Thyroid gland (tissue), 4 donors: ENCODE measurements at regions not wholly inside any gene's neighbourhood (a gene's known extent, or its start where the extent isn't known, plus 50 kb on each side); places are given as distances from the start of the nearest gene placed in this dataset.

Source experiments
- DNase-seq, 2 donors: peaks; one replicate each; pipeline ENCODE4 v3.0.0-alpha.2; 2019
- H3K27ac ChIP-seq, 3 donors: fragments of 200-600 bp; sonication (generic); 1 replicate in 2 of 3; 2 replicates in 1 of 3; pipeline ENCODE4 v1.5.1; 2016 to 2019; ENCODE audit warnings: mild to moderate bottlenecking in 1 of 3, moderate library complexity in 1 of 3
- H3K27me3 ChIP-seq: fragments of 200-600 bp; sonication (generic); one replicate; pipeline ENCODE4 v1.5.1; 2019
- H3K36me3 ChIP-seq, 2 donors: fragments of 200-600 bp; sonication (generic); one replicate each; pipeline ENCODE4 v1.5.1; 2016 to 2019
- H3K4me1 ChIP-seq, 2 donors: fragments of 200-600 bp; sonication (generic); one replicate each; pipeline ENCODE4 v1.5.1; 2017 to 2019
- H3K4me3 ChIP-seq, 3 donors: fragments of 200-600 bp; sonication (generic); replicated peaks in 1 of 3; 1 replicate in 2 of 3; 2 replicates in 1 of 3; pipeline ENCODE4 v1.5.1; 2016; ENCODE audit warnings: mild to moderate bottlenecking in 1 of 3
- H3K9me3 ChIP-seq: fragments of 200-600 bp; sonication (generic); one replicate; pipeline ENCODE4 v1.5.1; 2017
- POLR2A ChIP-seq, 2 donors: fragments of 450-650 bp; IDR thresholded peaks; one replicate each; pipeline ENCODE4 v1.6.1; 2017; ENCODE audit warnings: antibody characterized with exemption in 2 of 2, mild to moderate bottlenecking in 2 of 2, moderate library complexity in 1 of 2
- WGBS, 2 donors: methylation state at CpG; one replicate each; pipeline ENCODE4 v1.1.5; 2017; 5-methylcytosine and 5-hydroxymethylcytosine counted together
- intact Hi-C: fragments of 100-400 bp; cut with DNase I; formaldehyde crosslinking; loops from one replicate; pipeline ENCODE4 v1.15.1; 2023
- TF ChIP-seq, protein P1 (sequence below), 6 experiments: fragments of 200-600 bp in 3 of 6; fragments of 450-650 bp in 3 of 6; sonication (generic) in 3 of 6; IDR thresholded peaks; one replicate each; pipeline ENCODE4 v1.5.1; 2016 to 2019; ENCODE audit warnings: antibody characterized with exemption in 6 of 6, mild to moderate bottlenecking in 2 of 6, inconsistent platforms in 1 of 6, moderate library complexity in 1 of 6

- Histone ChIP-seq H3K27ac (no peak overlapping the region), H3K4me1 (no peaks in the 10 kb centered on the region), H3K4me3 (no peak overlapping the region), H3K27me3 (no peaks in the 10 kb centered on the region), H3K36me3 (no peaks in the 10 kb centered on the region), H3K9me3 (no peaks in the 10 kb centered on the region)
- no peak for DNase-seq
- 64 to 80% methylated on average over 4 of the region's 4 CpGs for WGBS, 2 donors
- TF ChIP-seq, protein P1, sequence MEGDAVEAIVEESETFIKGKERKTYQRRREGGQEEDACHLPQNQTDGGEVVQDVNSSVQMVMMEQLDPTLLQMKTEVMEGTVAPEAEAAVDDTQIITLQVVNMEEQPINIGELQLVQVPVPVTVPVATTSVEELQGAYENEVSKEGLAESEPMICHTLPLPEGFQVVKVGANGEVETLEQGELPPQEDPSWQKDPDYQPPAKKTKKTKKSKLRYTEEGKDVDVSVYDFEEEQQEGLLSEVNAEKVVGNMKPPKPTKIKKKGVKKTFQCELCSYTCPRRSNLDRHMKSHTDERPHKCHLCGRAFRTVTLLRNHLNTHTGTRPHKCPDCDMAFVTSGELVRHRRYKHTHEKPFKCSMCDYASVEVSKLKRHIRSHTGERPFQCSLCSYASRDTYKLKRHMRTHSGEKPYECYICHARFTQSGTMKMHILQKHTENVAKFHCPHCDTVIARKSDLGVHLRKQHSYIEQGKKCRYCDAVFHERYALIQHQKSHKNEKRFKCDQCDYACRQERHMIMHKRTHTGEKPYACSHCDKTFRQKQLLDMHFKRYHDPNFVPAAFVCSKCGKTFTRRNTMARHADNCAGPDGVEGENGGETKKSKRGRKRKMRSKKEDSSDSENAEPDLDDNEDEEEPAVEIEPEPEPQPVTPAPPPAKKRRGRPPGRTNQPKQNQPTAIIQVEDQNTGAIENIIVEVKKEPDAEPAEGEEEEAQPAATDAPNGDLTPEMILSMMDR (IDR thresholded peaks at IDR 0.05), result no peak
- TF ChIP-seq POLR2A (IDR thresholded peaks at IDR 0.05), result no peak
- intact Hi-C loops, result no loop called here
These were observed 542.2 kb upstream of the USP15 start for GRCh38 chr12:61717986-61718385.

GRCh38 chr12:61739925-61740324 lies 520.3 kb upstream of the USP15 start:
- WGBS, 2 donors, result 84 to 92% methylated on average over 1 of the region's 1 CpG
- Histone ChIP-seq H3K4me3 (no peak overlapping the region), H3K36me3 (no peaks in the 10 kb centered on the region), H3K27ac (no peak overlapping the region), H3K27me3 (no peaks in the 10 kb centered on the region), H3K9me3 (no peaks in the 10 kb centered on the region), H3K4me1 (no peaks in the 10 kb centered on the region)
- intact Hi-C loops, result no loop called here
- DNase-seq, result no peak
- no peak for TF ChIP-seq POLR2A (IDR thresholded peaks at IDR 0.05)
- TF ChIP-seq, protein P1 (IDR thresholded peaks at IDR 0.05), result no peak

DNA sequence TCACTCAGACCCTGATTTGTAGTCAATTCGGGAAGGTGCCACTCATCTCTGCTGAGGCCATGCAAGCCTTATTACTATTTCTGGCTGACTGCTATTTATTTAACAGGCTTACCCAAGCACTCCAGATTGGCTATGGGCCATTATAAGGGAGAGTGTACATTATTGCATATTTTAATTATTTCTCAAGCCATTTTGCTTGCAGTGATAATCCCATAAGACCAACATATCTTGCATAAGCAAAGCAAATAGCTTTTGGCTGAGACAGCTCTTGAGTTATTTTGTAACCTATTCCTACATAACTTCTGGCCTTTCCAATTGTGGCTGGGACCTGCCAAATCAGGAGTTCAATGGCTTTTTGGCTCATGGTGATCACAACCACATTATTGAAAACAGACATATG lies 509.6 kb upstream of the USP15 start:
- Histone ChIP-seq H3K4me3 (no peak overlapping the region), H3K4me1 (no peaks in the 10 kb centered on the region), H3K36me3 (no peaks in the 10 kb centered on the region), H3K9me3 (no peaks in the 10 kb centered on the region), H3K27me3 (no peaks in the 10 kb centered on the region), H3K27ac (no peak overlapping the region)
- intact Hi-C loops, result no loop called here
- 62 to 68% methylated on average over 1 of the region's 1 CpG for WGBS, 2 donors
- DNase-seq, result no peak
- no peak for TF ChIP-seq POLR2A (IDR thresholded peaks at IDR 0.05)
- TF ChIP-seq, protein P1 (IDR thresholded peaks at IDR 0.05), result no peak

DNA sequence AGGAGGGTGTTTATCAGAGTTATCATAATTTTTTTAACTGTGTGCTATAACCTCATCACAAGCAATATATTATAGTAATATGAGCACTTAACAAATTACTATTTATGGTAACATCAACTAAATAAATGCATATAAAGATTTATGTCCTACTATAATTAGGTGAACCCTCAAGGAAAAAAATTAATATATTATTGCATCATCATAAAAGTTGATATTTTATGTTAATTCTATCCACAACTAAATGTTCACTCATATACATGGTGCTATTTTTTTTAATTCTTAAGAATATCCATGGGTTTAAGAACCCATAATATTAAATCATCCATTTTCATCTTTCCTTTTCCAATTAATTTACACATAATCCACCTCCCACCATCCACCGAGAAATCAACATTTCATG lies 506.0 kb upstream of the USP15 start:
- Histone ChIP-seq H3K27me3 (no peaks in the 10 kb centered on the region), H3K27ac (no peak overlapping the region), H3K4me3 (no peak overlapping the region), H3K9me3 (no peaks in the 10 kb centered on the region), H3K36me3 (no peaks in the 10 kb centered on the region), H3K4me1 (no peaks in the 10 kb centered on the region)
- no peak for DNase-seq
- TF ChIP-seq POLR2A (IDR thresholded peaks at IDR 0.05), result no peak
- TF ChIP-seq, protein P1 (IDR thresholded peaks at IDR 0.05), result no peak
- intact Hi-C loops, result no loop called here
- 97 to 98% methylated on average over 1 of the region's 1 CpG for WGBS, 2 donors

DNA sequence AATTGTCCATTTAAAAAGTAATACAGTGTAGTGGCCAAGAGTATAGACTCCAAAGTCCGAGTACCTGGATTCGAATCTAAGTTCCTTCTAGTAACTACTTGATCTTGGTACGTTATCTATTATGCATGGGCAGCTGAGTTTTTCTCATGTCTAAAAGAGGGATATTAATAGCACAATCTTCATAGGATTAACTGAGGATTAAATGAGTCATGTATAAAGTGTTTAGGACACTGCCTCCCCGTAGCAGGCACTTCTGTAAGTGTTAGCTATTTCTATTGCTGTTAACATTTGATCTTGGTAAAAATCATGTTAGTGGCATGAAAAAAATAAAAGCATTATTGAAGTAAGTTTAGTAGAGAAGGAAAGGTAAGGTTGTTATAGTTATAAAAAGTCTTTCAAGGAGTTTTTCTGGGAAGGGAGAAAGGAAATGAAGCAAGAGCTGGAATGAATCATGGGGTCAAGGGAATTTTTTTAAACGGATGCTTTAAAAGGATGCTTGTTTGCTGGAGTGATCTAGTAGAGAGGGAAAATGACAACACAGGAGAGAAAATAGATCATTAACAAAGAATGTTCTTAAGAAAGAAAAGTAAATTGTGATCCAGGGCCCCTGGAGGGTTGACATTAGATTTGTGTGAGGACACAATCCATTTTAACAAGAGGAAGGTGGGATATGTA lies 502.2 kb upstream of the USP15 start:
- DNase-seq, result no peak
- Histone ChIP-seq H3K27ac (no peak overlapping the region), H3K27me3 (no peaks in the 10 kb centered on the region), H3K4me1 (no peaks in the 10 kb centered on the region), H3K9me3 (no peaks in the 10 kb centered on the region), H3K36me3 (no peaks in the 10 kb centered on the region), H3K4me3 (no peak overlapping the region)
- 79 to 81% methylated on average over 5 of the region's 5 CpGs for WGBS, 2 donors
- intact Hi-C loops, result no loop called here
- TF ChIP-seq, protein P1 (IDR thresholded peaks at IDR 0.05), result no peak
- TF ChIP-seq POLR2A (IDR thresholded peaks at IDR 0.05), result no peak
